SK-N-SH treated with all-trans-retinoic acid at 6 μM for 48 hours (cell line): ENCODE measurements at regions not wholly inside any gene's neighbourhood (a gene's known extent, or its start where the extent isn't known, plus 50 kb on each side); places are given as distances from the start of the nearest gene placed in this dataset.

Source experiments
- ATAC-seq: fragments of 200-7000 bp; cut with Tn5 transposase; 3 replicates; pipeline ENCODE4 v1.9.1; 2020; ENCODE audit warnings: mild to moderate bottlenecking, moderate library complexity
- ARNTL ChIP-seq: fragments of 450-650 bp; formaldehyde crosslinking; IDR thresholded peaks from 2 replicates; pipeline ENCODE4 v1.5.0; 2020; ENCODE audit warnings: low read depth, mild to moderate bottlenecking, moderate library complexity, borderline replicate concordance
- BACH2 ChIP-seq: fragments of 250-450 bp; sonication (Bioruptor Pico); IDR thresholded peaks from 2 replicates; pipeline ENCODE4 v1.9.0; 2021; ENCODE audit warnings: mild to moderate bottlenecking, borderline replicate concordance
- CREB5 ChIP-seq: fragments of 250-450 bp; sonication (Bioruptor Pico); IDR thresholded peaks from 2 replicates; pipeline ENCODE4 v1.5.1; 2020; ENCODE audit warnings: low read depth, mild to moderate bottlenecking, moderate library complexity
- CSDC2 ChIP-seq: fragments of 250-450 bp; sonication (Bioruptor Pico); IDR thresholded peaks from 2 replicates; pipeline ENCODE4 v1.5.0; 2020; ENCODE audit warnings: mild to moderate bottlenecking, moderate library complexity
- CSRNP3 ChIP-seq: fragments of 250-450 bp; sonication (Bioruptor Pico); IDR thresholded peaks from 2 replicates; pipeline ENCODE4 v1.5.1; 2021; ENCODE audit warnings: mild to moderate bottlenecking, moderate library complexity
- ESRRG ChIP-seq: fragments of 250-450 bp; sonication (Bioruptor Pico); IDR thresholded peaks from 2 replicates; pipeline ENCODE4 v1.6.1; 2021; ENCODE audit warnings: mild to moderate bottlenecking
- GLIS3 ChIP-seq: fragments of 250-450 bp; sonication (Bioruptor Pico); IDR thresholded peaks from 2 replicates; pipeline ENCODE4 v1.5.0; 2020; ENCODE audit warnings: mild to moderate bottlenecking, moderate library complexity
- ISL1 ChIP-seq: fragments of 250-450 bp; sonication (Bioruptor Pico); IDR thresholded peaks from 2 replicates; pipeline ENCODE4 v2.1.2; 2022; ENCODE audit warnings: mild to moderate bottlenecking, moderate library complexity
- OSR1 ChIP-seq: fragments of 250-450 bp; sonication (Bioruptor Pico); IDR thresholded peaks from 2 replicates; pipeline ENCODE4 v1.8.0; 2022; ENCODE audit warnings: moderate library complexity, mild to moderate bottlenecking, inconsistent platforms
- PATZ1 ChIP-seq: fragments of 250-450 bp; sonication (Bioruptor Pico); IDR thresholded peaks from 2 replicates; pipeline ENCODE4 v1.8.0; 2020; ENCODE audit warnings: mild to moderate bottlenecking, moderate library complexity, borderline replicate concordance
- POU6F1 ChIP-seq: fragments of 250-450 bp; sonication (Bioruptor Pico); IDR thresholded peaks from 2 replicates; pipeline ENCODE4 v1.8.0; 2021; ENCODE audit warnings: low read depth, mild to moderate bottlenecking, moderate library complexity, borderline replicate concordance
- PPARA ChIP-seq: fragments of 250-450 bp; sonication (Bioruptor Pico); IDR thresholded peaks from 2 replicates; pipeline ENCODE4 v1.5.0; 2020; ENCODE audit warnings: mild to moderate bottlenecking, borderline replicate concordance
- RARB ChIP-seq: fragments of 250-450 bp; sonication (Bioruptor Pico); IDR thresholded peaks from 2 replicates; pipeline ENCODE4 v1.8.0; 2021; ENCODE audit warnings: mild to moderate bottlenecking, moderate library complexity
- SNAI2 ChIP-seq: fragments of 250-450 bp; sonication (Bioruptor Pico); IDR thresholded peaks from 2 replicates; pipeline ENCODE4 v1.5.0; 2020; ENCODE audit warnings: mild to moderate bottlenecking, moderate library complexity
- TOX ChIP-seq: fragments of 250-450 bp; sonication (Bioruptor Pico); IDR thresholded peaks from 2 replicates; pipeline ENCODE4 v1.8.0; 2021; ENCODE audit warnings: mild to moderate bottlenecking, moderate library complexity, borderline replicate concordance
- TSHZ2 ChIP-seq: fragments of 250-450 bp; sonication (Bioruptor Pico); IDR thresholded peaks from 2 replicates; pipeline ENCODE4 v1.5.0; 2020; ENCODE audit warnings: mild to moderate bottlenecking, moderate library complexity
- ZC3H10 ChIP-seq: fragments of 250-450 bp; sonication (Bioruptor Pico); IDR thresholded peaks from 2 replicates; pipeline ENCODE4 v1.5.1; 2021; ENCODE audit warnings: mild to moderate bottlenecking, moderate library complexity
- ZFP3 ChIP-seq: fragments of 250-450 bp; sonication (Bioruptor Pico); IDR thresholded peaks from 2 replicates; pipeline ENCODE4 v1.5.0; 2020; ENCODE audit warnings: mild to moderate bottlenecking, moderate library complexity
- ZFP30 ChIP-seq: fragments of 450-650 bp; formaldehyde crosslinking; IDR thresholded peaks from 2 replicates; pipeline ENCODE4 v1.5.0; 2022; ENCODE audit warnings: mild to moderate bottlenecking, moderate library complexity
- ZNF70 ChIP-seq: fragments of 450-650 bp; formaldehyde crosslinking; IDR thresholded peaks from 2 replicates; pipeline ENCODE4 v1.5.0; 2020; ENCODE audit warnings: mild to moderate bottlenecking, moderate library complexity
- ZNF8 ChIP-seq: fragments of 450-650 bp; formaldehyde crosslinking; IDR thresholded peaks from 2 replicates; pipeline ENCODE4 v1.5.0; 2020; ENCODE audit warnings: mild to moderate bottlenecking, moderate library complexity

DNA sequence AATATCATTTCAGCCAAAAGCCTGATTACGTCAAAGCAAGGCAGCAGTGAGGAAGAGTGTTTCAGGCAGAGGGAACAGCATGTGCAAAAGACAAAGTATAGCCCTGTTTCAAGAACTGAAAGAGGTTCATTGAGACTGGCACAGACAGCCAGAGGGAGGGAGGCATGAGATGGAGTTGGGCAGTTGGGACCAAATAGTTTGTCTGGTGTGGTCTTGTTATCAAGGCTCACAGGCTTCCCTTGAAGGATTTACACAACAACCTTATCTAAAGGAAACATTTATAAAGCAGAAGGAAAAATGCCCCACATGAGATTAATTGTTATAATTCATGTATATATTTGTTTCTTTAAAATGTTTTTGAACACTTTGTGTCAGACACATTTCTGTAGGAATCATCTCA lies 253.3 kb downstream of the DMAC1 start:
- no peak for TF ChIP-seq CSRNP3 (CRISPR knock-in tag)
- TF ChIP-seq TOX (CRISPR knock-in tag) = no peak
- no peak for TF ChIP-seq TSHZ2 (CRISPR knock-in tag)
- TF ChIP-seq ZFP30 (CRISPR knock-in tag) = no peak
- TF ChIP-seq ISL1 (CRISPR knock-in tag) = no peak
- TF ChIP-seq ZC3H10 (CRISPR knock-in tag) = no peak
- no peak for TF ChIP-seq CSDC2
- no peak for TF ChIP-seq ZNF70 (CRISPR knock-in tag)
- TF ChIP-seq ZFP3 (CRISPR knock-in tag) = no peak
- no peak for TF ChIP-seq OSR1 (CRISPR knock-in tag)
- no peak for TF ChIP-seq PPARA (CRISPR knock-in tag)
- no peak for TF ChIP-seq PATZ1 (CRISPR knock-in tag)
- ATAC-seq = no peak

DNA sequence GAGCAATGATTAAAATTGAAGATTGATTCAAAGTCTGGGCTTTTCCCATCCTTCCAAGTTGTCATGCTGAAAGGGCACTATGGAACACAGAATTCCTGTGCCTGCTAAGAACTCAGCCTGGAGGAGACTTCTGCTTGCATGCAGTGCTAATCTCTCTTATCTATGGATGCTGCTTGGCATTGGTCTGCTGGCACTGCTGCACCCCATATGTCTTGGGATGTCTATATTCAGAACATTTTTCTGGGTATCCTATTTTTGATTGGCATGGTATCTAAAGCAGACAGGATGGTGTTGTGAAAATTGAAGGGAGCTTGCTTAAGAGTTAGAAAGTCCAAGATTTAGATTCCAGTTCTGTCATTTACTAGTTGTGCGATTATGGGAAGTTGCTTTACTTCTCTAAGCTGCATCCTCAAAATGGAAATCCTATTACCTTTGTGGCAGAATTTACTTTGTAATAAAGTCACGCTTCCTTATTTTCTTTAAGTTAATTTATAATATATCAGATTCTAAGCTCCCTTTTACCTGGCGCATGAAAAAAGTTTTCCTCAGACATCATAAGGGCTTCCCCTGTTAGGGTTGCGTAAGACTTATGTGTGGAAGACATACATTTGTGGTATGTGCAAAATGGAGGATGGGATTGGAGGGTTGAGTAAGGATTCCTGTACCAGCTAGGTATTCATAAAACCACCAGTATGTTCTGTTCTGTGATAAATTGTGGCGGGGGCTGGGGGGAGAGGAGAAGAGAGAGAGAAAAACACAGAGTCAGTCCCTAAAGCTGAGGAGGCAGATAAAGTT lies 254.0 kb downstream of the DMAC1 start:
- no peak for ATAC-seq

GRCh38 chr9:7542693-7543092 lies 256.9 kb downstream of the DMAC1 start:
- no peak for ATAC-seq
- TF ChIP-seq GLIS3 = no peak
- no peak for TF ChIP-seq BACH2 (CRISPR knock-in tag)
- TF ChIP-seq ZNF8 (CRISPR knock-in tag) = no peak
- no peak for TF ChIP-seq POU6F1 (CRISPR knock-in tag)
- TF ChIP-seq ZNF70 (CRISPR knock-in tag) = no peak
- no peak for TF ChIP-seq TOX (CRISPR knock-in tag)
- no peak for TF ChIP-seq OSR1 (CRISPR knock-in tag)
- TF ChIP-seq ESRRG (CRISPR knock-in tag) = no peak
- TF ChIP-seq ZFP3 (CRISPR knock-in tag) = no peak
- no peak for TF ChIP-seq CREB5 (CRISPR knock-in tag)
- TF ChIP-seq ZC3H10 (CRISPR knock-in tag) = no peak
- no peak for TF ChIP-seq ISL1 (CRISPR knock-in tag)
- no peak for TF ChIP-seq RARB (CRISPR knock-in tag)
- TF ChIP-seq ARNTL (CRISPR knock-in tag) = no peak
- TF ChIP-seq SNAI2 (CRISPR knock-in tag) = no peak
- no peak for TF ChIP-seq CSDC2

More for the DNA sequence above, 254.0 kb downstream of the DMAC1 start:
- TF ChIP-seq ARNTL (CRISPR knock-in tag) (no peak), CSDC2 (no peak), BACH2 (CRISPR knock-in tag) (no peak), ISL1 (CRISPR knock-in tag) (no peak), OSR1 (CRISPR knock-in tag) (no peak), PPARA (CRISPR knock-in tag) (no peak), CREB5 (CRISPR knock-in tag) (no peak)
